ENCODE measurements at regions not wholly inside any gene's neighbourhood (a gene's known extent, or its start where the extent isn't known, plus 50 kb on each side); places are given as distances from the start of the nearest gene placed in this dataset.

GRCh38 chr12:86331457-86331856, 75.3 kb upstream of the MGAT4C start:
- dilution Hi-C loops (cut with MboI; ENCODE audit: extremely low pct_ligation_motif_present, low sequenced_read_pairs) = no loop called here
- Histone ChIP-seq H3K4me3 (ENCODE audit: control insufficient read depth in 2 of 3, extremely low read depth in 1 of 3, insufficient read depth in 2 of 3, low read depth in 1 of 3, low read length in 3 of 3) (no peak overlapping the region), H3K4me2 (ENCODE audit: control insufficient read depth, extremely low read depth, insufficient read depth, low read depth, low read length) (no peak overlapping the region), H2AFZ (ENCODE audit: control insufficient read depth, low read length) (no peak overlapping the region), H3K27ac (ENCODE audit: control insufficient read depth, insufficient read depth, low read length) (no peak overlapping the region), H4K20me1 (ENCODE audit: control insufficient read depth, extremely low read depth, insufficient read depth, low read length) (no peaks in the 10 kb centered on the region), H3K9ac (ENCODE audit: control insufficient read depth, extremely low read depth, insufficient read depth, low read length) (no peak overlapping the region), H3K27me3 (ENCODE audit: control insufficient read depth, extremely low read depth, insufficient read depth, low read length) (no peaks in the 10 kb centered on the region), H3K4me1 (ENCODE audit: control insufficient read depth, extremely low read depth, insufficient read depth, low read length) (no peaks in the 10 kb centered on the region), H3K79me2 (ENCODE audit: control insufficient read depth, insufficient read depth, low read length) (no peaks in the 10 kb centered on the region), H3K36me3 (ENCODE audit: control insufficient read depth in 2 of 2, extremely low read depth in 1 of 2, insufficient read depth in 2 of 2, low read length in 2 of 2) (no peaks in the 10 kb centered on the region), H3K9me3 (ENCODE audit: control insufficient read depth, low read depth, low read length) (no peaks in the 10 kb centered on the region), H3K9me1 (ENCODE audit: control insufficient read depth, extremely low read depth, insufficient read depth, low read length) (no peaks in the 10 kb centered on the region)
- TF ChIP-seq, protein P1, sequence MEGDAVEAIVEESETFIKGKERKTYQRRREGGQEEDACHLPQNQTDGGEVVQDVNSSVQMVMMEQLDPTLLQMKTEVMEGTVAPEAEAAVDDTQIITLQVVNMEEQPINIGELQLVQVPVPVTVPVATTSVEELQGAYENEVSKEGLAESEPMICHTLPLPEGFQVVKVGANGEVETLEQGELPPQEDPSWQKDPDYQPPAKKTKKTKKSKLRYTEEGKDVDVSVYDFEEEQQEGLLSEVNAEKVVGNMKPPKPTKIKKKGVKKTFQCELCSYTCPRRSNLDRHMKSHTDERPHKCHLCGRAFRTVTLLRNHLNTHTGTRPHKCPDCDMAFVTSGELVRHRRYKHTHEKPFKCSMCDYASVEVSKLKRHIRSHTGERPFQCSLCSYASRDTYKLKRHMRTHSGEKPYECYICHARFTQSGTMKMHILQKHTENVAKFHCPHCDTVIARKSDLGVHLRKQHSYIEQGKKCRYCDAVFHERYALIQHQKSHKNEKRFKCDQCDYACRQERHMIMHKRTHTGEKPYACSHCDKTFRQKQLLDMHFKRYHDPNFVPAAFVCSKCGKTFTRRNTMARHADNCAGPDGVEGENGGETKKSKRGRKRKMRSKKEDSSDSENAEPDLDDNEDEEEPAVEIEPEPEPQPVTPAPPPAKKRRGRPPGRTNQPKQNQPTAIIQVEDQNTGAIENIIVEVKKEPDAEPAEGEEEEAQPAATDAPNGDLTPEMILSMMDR (optimal IDR thresholded peaks at IDR 0.05 in 1 of 3, IDR thresholded peaks at IDR 0.05 in 1 of 3, conservative IDR thresholded peaks at IDR 0.05 in 1 of 3; ENCODE audit: extremely low read depth in 1 of 3, insufficient read depth in 2 of 3, low read length in 3 of 3) = no peak
- TF ChIP-seq EZH2 (IDR thresholded peaks at IDR 0.05; ENCODE audit: low read length) = no peak
- FAIRE-seq (no peak), DNase-seq (ENCODE audit: low read depth, low spot score) (no peak)

- DNase-seq (ENCODE audit: low read depth, low spot score) (no peak), FAIRE-seq (no peak)
- Histone ChIP-seq H2AFZ (ENCODE audit: control insufficient read depth, low read length) (no peak overlapping the region), H3K4me2 (ENCODE audit: control insufficient read depth, extremely low read depth, insufficient read depth, low read depth, low read length) (no peak overlapping the region), H3K27me3 (ENCODE audit: control insufficient read depth, extremely low read depth, insufficient read depth, low read length) (no peaks in the 10 kb centered on the region), H3K79me2 (ENCODE audit: control insufficient read depth, insufficient read depth, low read length) (no peaks in the 10 kb centered on the region), H4K20me1 (ENCODE audit: control insufficient read depth, extremely low read depth, insufficient read depth, low read length) (no peaks in the 10 kb centered on the region), H3K9me3 (ENCODE audit: control insufficient read depth, low read depth, low read length) (no peaks in the 10 kb centered on the region), H3K36me3 (ENCODE audit: control insufficient read depth in 2 of 2, extremely low read depth in 1 of 2, insufficient read depth in 2 of 2, low read length in 2 of 2) (no peaks in the 10 kb centered on the region), H3K4me3 (ENCODE audit: control insufficient read depth in 2 of 3, extremely low read depth in 1 of 3, insufficient read depth in 2 of 3, low read depth in 1 of 3, low read length in 3 of 3) (no peak overlapping the region), H3K9ac (ENCODE audit: control insufficient read depth, extremely low read depth, insufficient read depth, low read length) (no peak overlapping the region), H3K9me1 (ENCODE audit: control insufficient read depth, extremely low read depth, insufficient read depth, low read length) (no peaks in the 10 kb centered on the region), H3K27ac (ENCODE audit: control insufficient read depth, insufficient read depth, low read length) (no peak overlapping the region), H3K4me1 (ENCODE audit: control insufficient read depth, extremely low read depth, insufficient read depth, low read length) (no peaks in the 10 kb centered on the region)
- dilution Hi-C loops (cut with MboI; ENCODE audit: extremely low pct_ligation_motif_present, low sequenced_read_pairs) = no loop called here
- TF ChIP-seq EZH2 (IDR thresholded peaks at IDR 0.05; ENCODE audit: low read length) = no peak
- TF ChIP-seq, protein P1 (optimal IDR thresholded peaks at IDR 0.05 in 1 of 3, IDR thresholded peaks at IDR 0.05 in 1 of 3, conservative IDR thresholded peaks at IDR 0.05 in 1 of 3; ENCODE audit: extremely low read depth in 1 of 3, insufficient read depth in 2 of 3, low read length in 3 of 3) = no peak
These were observed 74.8 kb upstream of the MGAT4C start for GRCh38 chr12:86331012-86331411.

Data from keratinocyte (primary cell).